Right renal pelvis (tissue), 4 donors: ENCODE measurements at regions not wholly inside any gene's neighbourhood (a gene's known extent, or its start where the extent isn't known, plus 50 kb on each side); places are given as distances from the start of the nearest gene placed in this dataset.
"Not testable (repeated sequence)": the region's sequence is repeated elsewhere in the genome, so short reads cannot be mapped to it uniquely, and the experiment has no call there.

Source experiments
- DNase-seq, 4 donors: peaks; one replicate each; pipeline ENCODE4 v3.0.0-alpha.2; 2013; ENCODE audit warnings: low read depth in 4 of 4, low spot score in 3 of 4, missing footprints in 1 of 4

DNA sequence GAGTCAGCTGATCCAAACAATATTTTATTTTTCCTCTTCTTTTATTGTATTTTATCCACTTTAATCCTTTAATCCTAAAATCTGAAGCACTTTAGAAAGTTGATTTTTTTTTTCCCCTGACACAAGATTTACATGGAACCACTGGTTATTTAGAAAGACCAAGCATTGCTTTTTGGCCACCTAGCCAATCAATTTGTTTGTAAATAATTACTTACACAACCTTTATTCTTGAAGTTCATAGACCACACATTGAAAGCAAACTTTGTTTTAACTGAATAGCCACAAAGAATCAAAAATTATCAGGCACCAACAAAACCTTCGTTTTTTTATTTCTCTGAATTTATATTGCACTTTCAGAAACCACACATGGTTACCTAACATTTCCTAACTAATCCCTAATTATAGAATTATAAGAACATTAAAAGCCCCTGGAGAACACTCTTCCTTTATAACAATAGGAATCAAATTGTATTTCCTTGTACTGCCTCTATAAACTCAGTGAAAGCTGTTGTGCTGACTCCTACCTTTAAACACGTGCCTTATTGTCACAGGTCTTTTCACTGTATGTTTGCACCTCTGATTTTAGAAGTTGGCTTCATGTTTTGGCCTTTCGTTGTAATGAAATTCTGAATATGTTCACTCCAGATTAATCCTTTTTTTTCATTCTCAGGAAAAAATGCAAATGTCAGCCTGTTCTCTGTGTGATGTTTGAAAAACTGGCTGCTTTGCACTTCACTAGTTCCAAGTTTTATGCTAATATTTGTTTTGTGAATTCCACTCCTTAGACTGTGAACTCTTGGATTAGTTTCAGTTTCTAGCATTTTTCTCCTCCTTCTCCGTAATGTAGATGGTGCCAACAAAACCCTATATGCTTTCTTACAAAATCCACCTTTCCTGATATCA lies 1511.9 kb downstream of the REEP3 start:
- DNase-seq, result peak in 1 of 4 donors; percentile 3

DNA sequence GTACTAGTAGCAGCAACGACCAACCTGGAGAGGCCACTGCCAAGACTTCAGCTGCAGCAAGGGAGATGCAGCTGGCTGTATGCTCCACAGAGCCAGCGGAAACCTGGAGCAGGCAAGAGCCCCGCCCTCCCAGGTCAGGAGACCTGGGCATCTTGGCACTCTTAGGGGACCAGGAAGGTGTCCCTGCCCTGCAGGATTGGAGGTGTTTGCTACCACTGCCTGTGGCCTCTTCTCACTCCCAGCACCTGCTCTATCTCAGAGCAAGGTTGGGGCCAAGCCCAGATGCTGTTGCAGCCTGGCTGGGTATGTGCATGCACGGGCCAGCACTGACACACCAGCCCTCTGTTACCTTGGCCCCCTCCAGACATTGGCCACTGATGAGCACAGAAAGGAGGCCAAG lies 1512.8 kb downstream of the REEP3 start:
- no peak for DNase-seq

DNA sequence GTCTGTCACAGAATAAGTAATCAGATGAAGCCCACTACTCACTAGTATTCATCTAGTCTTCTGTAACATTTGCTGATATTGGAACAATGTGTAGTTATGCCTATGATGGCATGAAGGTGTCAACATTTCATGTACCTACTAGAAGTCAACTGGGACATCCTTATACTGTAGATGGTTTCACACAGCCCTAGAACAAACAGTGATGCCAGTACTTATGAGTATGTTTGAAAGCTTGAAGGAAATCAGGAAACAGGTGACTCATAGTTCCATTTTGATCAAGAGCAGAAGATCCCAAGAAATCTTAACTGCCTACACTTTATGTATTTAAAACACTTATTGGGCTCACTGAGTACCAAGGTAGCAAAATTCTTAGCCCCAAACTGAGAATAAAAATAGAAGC lies 1519.6 kb downstream of the REEP3 start:
- DNase-seq, result no peak

DNA sequence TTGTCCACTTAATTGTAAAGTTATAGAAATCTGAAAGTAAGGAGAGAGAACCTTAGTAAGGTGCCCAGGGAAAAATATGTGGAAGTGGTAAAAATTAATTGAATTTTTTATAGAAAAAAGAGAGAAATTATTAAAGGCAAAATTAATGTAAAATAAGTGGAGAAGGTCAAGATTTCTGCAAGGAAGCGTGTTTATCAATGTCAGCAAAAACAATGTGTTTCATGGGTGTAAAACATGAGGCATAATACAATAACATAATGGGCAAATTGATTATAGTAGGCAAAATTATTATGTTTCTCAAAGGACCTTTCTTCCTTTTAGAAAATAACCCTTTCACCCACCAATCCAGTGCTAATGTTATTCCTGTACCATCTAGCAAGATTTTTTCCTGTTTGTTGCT lies 1520.1 kb downstream of the REEP3 start:
- no peak for DNase-seq

DNA sequence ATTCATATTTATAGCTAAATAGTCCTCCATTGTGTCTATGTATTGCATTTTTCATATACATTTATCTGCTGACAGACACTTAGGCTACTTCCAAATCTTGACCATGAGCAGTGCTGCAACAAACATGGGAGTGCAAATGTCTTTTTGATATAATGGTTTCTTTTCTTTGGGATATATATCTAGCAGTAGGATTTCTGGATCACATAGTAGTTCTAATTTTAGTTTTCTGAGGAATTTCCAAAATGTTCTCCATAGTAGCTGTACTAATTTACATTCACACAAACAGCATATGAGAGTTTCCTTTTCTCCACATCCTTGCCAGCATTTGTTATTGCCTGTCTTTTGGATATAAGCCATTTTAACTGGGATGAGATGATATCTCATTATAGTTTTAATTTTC lies 1521.3 kb downstream of the REEP3 start:
- DNase-seq, result no peak

DNA sequence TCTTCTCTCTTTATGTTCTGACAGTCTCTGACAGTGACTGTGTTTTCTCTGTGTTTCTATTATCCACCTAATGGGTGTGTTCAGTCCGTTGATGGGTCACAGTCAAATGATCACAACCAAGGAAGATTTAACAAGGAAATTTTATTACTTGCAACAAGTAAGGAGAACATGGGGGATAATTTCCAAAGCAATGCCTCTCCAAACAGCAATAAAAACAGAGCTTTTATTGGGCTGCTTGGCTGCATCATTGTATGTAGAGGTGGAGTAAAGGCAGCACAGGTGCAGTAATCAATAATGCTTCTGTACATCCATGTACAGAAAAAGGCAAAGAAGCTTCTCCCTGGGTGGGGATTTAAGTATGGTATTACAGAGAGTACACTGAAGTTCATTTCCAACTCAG lies 1525.6 kb downstream of the REEP3 start:
- DNase-seq, result no peak

DNA sequence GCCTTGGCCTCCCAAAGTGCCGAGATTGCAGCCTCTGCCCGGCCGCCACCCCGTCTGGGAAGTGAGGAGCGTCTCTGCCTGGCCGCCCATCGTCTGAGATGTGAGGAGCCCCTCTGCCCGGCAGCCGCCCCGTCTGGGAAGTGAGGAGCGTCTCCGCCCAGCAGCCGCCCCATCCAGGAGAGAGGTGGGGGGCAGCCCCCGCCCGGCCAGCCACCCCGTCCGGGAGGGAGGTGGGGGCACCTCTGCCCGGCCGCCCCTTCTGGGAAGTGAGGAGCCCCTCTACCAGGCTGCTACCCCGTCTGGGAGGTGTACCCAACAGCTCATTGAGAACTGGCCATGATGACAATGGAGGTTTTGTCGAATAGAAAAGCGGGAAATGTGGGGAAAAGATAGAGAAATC lies 1530.9 kb downstream of the REEP3 start:
- DNase-seq, result not testable (repeated sequence)

DNA sequence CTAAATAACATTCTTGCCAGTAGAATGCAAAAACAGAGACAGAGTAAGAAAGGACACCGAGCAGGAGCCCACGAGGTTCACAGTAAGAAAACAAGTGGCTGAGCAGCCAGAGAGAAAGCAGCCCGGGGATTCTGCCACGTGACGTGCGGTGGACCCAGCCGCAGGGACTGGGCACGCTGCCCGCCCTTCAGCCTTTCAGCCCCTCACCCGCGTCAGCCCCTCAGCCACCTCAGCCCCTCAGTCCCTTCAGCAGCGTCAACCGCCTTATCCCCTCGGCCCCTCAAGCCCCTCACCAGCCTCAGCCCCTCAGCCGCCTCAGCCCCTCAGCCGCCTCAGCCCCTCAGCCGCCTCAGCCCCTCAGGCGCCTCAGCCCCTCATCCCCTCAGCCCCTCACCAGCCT lies 1532.2 kb downstream of the REEP3 start:
- DNase-seq, result not testable (repeated sequence)

DNA sequence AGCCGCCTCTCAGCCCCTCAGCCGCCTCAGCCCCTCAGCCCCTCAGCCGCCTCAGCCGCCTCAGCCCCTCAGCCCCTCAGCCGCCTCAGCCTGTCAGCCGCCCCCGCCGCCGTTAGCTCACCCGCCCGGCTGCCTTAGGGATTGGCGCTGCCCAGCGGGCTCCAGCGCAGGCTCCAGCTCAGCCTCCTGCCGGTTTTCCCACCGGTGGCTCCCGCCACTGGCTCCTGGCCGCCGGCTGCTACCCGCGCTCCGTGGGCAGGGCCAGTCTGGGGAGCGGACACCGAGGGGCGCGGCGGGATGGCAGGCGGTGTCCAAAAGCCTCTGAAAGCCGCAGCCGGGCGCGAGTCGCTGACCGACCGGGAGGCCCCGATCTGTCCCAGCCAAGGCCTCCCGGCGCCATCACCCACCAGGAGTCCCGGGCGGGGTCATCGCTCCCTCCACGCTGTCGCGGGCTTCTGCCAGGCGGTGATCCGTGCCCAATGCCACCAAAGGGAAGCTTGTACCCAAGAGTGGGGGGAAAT lies 1532.7 kb downstream of the REEP3 start:
- DNase-seq, result not testable (repeated sequence)

DNA sequence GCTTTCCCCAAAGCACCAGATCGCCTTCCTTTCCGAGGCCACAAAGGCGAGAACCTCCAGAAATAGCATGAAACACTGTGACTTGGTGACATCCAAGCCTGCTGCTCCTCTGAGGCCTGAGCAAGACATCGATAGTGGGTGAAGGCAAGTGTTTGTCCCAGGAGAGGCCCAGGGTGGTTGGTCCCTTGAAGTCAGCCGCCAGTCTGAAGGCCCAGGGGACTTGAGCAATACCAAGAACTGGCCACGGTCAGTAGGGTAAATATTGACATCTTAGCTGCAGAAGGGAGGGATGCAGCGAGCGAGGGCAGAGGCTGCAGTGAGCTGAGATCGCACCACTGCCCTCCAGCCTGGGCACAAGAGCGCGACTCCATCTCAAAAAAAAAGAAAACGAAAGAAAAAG lies 1533.5 kb downstream of the REEP3 start:
- not testable (repeated sequence) for DNase-seq

DNA sequence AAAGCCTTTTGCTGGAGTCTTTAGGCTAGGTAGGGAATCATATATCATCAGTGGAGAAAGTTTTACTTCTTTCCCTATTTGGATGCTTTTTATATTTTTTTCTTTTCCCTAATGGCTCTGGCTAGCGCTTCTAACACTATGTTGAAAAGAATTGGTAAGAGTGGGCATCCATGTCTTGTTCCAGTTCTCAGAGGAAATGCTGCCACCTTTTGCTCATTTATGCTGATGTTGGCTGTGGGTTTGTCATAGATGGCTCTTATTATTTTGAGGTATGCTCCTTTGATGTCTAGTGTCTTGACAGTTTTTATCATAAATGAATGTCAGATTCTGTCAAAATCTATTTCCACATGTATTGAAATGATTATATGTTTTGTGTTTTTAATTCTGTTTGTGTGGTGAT lies 1544.1 kb downstream of the REEP3 start:
- no peak for DNase-seq

DNA sequence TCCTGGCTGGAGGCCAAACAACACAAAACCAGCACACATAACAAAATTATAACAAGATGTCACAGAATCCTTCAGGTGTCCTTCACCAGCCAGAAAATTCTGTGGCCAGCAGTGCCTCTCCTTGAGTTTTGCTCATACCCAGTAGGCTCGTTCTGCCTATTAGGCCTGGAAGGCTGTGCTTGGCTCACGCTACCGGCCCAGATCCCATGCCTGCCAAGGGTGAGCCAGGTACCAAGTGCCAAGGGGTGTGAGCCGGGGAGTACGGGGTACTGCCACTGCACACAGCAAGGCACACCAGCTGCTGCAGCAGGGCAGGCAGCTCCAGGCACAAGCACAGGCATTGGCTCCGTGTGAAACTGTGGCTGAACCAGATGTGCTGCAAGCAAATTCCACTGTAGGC lies 1562.0 kb downstream of the REEP3 start:
- no peak for DNase-seq

DNA sequence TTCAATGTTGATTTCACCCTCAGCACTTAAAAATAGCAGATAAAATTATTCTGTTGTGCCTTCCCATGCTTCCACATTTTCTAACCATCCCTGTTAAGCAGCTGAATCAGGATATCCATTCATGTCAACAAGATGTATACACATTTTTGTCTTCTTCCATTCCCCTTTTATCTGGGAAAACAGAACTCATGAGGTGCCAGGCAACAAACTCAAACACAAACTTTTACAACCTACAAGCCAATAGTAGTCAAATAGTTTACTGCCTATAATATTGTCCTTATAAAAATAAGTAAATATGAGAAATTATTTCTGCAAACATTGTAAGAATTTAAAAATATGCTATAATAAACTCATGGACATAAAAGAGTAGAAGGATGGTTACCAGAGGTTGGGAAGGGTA lies 1569.8 kb downstream of the REEP3 start:
- DNase-seq, result no peak

DNA sequence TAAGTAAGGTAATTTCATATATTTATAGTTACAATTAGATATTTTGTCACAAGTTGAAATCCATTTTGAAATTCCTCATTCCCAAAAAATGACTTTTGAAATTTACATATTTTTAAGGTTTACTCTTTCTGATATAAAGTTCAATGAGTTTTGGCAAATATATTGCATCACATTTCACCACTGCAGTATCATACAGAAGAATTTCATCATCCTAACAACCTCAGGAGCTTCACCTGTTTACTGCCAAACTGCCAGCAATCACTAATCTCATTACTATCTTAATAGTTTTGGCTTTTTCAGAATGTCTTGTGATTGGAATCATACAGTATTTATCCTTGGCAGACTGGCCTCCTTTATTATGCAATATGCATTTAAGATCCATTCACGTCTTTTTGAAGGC lies 1578.9 kb downstream of the REEP3 start:
- DNase-seq, result no peak

DNA sequence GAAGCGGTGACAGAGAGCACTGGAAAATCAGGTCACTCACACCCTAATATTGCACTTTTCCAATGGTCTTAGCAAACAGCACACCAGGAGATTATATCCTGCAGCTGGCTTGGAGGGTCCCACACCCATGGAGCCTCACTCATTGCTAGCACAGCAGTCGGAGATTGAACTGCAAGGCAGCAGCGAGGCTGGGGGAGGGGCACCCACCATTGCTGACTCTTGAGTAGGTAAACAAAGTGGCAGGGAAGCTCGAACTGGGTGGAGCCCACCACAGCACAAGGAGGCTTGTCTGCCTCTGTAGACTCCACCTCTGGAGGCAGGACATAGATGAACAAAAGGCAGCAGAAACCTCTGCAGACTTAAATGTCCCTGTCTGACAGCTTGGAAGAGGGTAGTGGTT lies 1579.7 kb downstream of the REEP3 start:
- not testable (repeated sequence) for DNase-seq

DNA sequence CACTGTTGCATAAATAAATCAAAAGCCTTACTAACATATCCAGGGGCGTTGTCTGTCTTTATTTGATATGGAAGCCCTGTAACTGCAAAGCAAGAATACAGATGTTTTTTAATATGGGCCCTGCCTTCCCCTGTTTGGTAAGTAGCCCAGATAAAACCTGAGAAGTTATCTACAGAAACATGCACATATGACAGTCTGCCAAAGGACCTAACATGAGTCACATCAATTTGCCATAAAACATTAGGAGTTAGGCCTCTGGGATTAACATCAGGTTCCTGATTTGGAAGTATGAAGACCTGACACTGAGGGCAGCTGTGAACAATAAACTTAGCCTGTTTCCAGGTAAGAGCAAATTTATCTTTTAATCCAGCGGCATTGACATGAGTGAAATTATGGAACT lies 1588.8 kb downstream of the REEP3 start:
- no peak for DNase-seq

DNA sequence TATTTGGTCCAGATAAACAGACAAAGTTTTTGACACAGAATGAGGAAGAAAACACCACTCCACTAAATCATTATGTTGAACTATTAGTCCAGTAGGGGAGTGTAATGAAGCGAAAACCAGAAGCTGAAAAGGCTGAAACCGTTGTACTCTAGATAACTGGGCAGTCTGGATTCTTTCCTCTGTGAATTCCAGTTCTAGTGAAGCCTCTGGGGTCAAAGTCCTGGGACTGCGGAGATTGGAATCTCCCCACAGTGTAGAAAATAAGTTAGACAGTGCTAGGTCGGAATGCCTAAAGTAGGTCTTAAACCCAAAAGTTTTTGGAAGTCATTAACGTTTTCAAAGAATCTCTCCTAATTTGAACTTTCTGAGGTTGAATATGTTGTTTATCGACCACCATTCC lies 1589.9 kb downstream of the REEP3 start:
- DNase-seq, result not testable (repeated sequence)

DNA sequence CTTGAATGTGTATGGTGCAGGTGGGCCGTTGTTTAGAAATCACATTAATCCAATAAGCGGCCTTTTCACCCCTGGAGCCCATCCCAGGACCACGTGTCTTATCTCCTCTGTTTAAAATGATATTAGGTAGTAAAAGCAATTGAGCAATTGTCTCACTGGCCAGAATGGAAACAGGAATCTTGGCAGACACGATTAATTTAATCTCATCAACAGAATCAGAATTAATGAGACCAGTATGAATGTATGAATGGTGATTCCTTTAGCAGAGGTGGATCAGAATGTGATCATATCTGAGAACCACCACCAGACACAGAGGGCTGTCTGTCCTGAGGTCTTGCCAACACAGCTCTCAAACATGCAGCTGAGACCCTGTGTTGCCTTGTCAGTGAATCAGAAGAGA lies 1591.4 kb downstream of the REEP3 start:
- no peak for DNase-seq

DNA sequence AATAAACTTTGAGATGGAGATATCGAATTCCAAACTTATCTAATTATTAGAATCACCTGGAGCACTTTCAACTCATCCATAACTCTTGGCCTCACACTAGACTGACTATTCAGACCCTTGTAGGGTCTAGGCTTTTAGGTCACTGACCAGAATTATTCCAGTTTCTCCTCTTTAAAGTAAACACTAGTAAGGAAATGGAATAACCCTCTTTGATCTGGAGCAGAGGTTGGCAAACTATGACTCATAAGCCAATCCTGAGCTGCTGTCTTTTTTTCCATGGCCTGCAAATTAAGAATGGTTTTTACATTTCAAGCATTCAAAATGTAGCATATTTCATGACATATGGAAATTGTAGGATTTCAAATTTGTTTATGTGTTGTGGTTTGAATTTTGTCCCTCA lies 1601.9 kb downstream of the REEP3 start:
- no peak for DNase-seq

DNA sequence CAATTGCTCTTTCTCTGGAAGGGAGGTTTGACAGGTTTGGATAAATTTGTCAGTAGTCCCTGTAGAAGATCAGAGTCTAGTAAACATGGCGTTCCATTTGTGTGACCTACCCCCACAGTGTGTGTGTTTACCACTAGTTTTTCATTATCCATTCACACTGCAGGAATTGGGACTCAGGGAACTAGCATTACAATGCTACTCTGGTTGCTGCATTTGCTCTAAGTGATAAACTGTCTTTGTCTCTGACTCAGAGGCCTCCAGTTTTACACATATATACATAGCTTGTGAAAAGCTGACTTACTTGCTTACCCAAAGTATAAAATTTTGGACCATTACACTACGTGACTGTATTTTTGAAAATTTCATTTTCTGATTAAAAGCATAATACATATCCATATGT lies 1604.0 kb downstream of the REEP3 start:
- no peak for DNase-seq

DNA sequence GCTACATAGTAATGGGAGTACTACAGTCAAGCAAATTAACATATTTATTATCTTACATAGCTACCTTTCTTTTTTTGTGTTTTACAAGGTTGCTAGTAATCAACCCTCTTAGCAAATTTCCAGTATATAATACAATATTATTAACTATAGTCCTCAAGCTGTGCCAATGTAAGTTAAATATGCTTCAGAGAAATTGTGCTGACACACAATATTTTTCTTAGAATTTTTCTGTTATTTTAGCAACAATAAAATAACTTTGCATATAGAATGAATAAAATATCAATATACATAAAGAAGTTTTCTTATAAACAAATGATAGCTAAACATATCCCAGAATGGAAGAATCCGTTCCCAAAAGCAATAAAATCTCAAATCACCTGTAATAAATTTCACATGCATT lies 1605.1 kb downstream of the REEP3 start:
- DNase-seq, result no peak

DNA sequence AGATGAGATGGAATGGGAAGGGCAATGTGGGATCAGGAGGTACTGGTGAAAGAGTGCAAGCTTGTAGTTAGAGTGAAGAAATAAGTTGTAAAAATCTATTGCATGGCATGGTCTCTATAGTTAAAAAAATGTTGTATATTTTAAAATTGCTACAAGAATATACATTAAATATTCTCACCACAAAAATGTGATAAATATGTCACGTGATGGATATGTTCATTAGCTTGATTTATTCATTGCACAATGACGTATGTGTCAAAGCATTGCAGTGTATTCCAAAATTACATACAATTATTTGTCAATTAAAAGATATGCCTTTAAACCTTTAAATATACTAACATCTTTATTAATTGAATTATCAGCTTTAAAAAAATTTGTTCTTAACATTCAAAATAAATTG lies 1607.1 kb downstream of the REEP3 start:
- no peak for DNase-seq
